ENCODE measurements at regions not wholly inside any gene's neighbourhood (a gene's known extent, or its start where the extent isn't known, plus 50 kb on each side); places are given as distances from the start of the nearest gene placed in this dataset.

DNA sequence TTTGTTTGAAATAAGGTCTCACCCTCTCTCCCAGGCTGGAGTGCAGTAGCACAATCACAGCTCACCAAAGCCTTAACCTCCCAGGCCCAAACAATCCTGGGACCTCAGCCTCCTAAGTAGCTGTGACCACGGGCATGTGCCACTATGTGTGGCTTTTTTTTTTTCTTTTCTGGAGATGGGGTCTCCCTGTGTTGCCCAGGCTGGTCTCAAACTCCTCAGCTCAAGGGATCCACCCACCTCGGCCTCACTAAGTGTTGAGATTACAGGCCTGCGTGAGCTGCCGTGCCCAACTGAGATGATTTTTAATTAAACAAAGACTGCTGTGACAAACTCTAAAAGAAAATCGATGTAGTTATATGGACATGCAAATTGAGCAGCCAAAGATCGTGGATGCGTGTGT lies 768.4 kb upstream of the ADGRL2 start:
- no peak for DNase-seq

DNA sequence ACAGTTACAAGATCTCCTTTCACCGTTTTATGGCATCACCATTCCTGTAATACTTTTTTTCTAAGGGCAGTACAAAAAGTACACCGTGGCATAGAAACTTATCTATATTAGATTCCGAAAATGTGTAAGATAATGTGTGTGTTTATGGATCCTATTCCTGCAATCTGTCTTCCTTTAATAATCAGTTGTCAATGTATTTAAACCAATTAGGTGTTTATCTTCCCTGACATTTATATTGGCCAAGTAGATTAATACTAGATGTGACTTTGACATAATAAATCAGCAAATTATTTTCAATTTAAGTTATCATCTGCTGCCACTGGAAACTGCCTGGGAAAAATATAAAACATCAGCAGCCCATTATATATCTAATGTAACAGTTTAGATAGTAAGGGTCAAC lies 770.3 kb upstream of the ADGRL2 start:
- no peak for DNase-seq

DNA sequence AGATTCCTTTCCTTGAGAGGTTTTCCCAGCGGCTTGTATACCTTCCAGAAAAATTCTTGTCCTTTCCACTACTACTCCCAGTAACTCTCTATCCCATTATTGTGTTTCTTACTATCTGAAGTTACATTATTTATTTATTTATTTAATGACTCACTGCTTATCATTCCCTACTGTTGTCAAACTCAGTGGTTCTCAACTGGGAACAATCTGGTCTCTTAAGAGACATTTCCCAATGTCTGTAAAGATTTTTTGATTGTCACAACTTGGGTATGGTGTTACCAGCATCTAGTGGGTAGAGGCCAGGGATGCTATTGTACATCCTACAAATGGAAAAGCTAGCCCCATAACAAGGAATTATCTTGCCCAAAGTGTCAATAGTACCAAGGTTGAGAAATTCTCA lies 771.5 kb upstream of the ADGRL2 start:
- no peak for DNase-seq

GRCh38 chr1:81023187-81023724 lies 777.5 kb upstream of the ADGRL2 start:
- DNase-seq = no peak

- DNase-seq = no peak
Measured at GRCh38 chr1:81021134-81021533, 779.6 kb upstream of the ADGRL2 start.

- no peak for DNase-seq
Measured at GRCh38 chr1:81020506-81020905, 780.2 kb upstream of the ADGRL2 start.

DNA sequence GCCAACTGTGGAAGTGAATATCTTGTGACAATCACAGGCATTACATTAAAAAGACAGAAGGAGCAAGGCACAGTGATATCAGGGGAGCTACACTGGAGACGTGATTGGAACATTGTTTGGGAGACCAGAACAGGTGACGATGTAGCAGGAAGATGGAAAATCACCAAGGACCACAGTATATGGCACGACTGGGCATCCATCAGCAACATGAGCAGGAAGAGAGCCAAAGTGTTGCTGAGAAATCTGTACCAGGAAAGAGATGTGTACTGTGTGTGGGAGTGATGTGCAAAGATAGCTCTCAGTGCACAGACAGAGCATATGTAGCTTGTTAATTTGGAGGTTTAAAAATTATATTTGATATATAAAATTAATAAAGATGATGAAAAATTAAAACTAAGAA lies 790.6 kb upstream of the ADGRL2 start:
- no peak for DNase-seq

DNA sequence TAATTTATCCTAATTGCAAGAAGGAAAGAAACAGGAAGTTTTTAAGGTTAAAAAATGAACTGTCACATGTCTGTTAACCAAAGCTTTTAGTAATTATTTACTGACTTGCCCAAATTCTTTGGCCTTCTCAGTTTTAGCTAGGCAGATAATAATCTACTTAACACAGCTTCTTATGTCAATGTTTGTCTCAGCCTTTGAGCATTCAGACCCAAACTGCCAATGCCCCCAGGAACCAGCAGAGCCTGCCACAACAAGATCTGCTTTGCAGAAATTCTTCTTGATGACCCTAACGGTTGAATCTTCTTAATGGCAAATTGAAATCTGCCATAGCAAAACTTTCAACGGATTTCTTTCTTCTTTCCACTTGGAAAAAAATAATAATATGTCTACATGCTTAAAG lies 792.4 kb upstream of the ADGRL2 start:
- no peak for DNase-seq

- DNase-seq = no peak
Measured at GRCh38 chr1:81007024-81007423, 793.7 kb upstream of the ADGRL2 start.

- DNase-seq = no peak
Measured at GRCh38 chr1:81006502-81006901, 794.2 kb upstream of the ADGRL2 start.

GRCh38 chr1:81004011-81004410 lies 796.7 kb upstream of the ADGRL2 start:
- DNase-seq = no peak

GRCh38 chr1:80994934-80995333 lies 805.8 kb upstream of the ADGRL2 start:
- no peak for DNase-seq

DNA sequence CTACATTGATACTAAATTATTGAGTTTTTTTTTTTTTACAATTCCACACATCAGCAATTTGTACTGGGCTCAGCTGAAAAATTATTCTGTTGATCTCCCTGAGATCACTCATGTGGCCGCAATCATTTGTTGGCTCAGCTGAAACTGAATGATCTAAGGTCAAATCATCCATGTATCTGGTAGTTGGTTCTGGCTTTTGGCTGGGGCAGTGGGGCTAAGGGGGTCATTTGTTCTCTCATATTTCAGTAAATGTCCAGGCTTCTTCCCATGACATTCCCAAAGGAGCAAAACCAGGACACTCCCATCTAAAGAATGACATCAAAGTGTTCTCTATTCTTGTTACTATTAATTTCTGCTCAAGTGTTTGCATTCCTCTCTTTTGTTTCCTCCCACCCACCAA lies 806.7 kb upstream of the ADGRL2 start:
- DNase-seq = no peak

GRCh38 chr1:80993154-80993980 lies 807.4 kb upstream of the ADGRL2 start:
- DNase-seq = no peak

DNA sequence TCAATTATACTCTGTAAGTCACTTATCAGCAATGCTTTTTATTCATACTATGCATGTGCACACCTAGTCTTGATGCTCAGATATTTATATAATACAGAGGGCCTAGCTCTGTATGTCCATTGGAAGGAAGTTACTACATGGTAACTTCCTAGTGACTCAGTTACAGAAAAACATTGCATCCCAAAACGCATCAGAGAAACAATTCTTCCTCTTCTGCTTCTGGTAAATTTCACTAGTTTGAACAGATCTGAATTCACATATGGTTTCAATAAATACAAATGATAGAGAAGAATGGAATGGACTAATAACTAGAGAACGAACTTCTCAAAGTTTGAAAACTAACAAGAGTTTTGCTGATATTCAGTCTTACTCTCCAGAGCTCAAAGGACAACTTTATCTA lies 811.3 kb upstream of the ADGRL2 start:
- DNase-seq = no peak

DNA sequence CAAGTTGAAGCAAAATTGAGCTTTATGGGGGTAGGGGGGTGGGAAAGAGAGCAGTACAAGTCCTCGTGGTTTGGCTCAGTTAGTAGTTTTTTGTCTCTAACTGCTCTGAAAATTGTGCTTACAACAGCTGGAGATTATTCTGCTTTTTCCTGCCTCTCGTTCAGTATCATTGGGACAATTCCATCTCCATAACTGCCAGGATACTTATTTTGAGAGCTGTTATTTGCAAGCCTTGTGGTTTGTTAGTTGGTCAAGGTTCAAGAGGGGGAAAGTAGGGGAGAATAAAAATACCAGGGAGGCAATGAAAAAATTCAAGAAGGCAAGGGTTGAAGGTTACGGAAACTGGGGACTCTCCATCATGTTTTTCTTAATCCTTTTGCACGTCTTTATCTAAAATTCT lies 811.8 kb upstream of the ADGRL2 start:
- DNase-seq = no peak

DNA sequence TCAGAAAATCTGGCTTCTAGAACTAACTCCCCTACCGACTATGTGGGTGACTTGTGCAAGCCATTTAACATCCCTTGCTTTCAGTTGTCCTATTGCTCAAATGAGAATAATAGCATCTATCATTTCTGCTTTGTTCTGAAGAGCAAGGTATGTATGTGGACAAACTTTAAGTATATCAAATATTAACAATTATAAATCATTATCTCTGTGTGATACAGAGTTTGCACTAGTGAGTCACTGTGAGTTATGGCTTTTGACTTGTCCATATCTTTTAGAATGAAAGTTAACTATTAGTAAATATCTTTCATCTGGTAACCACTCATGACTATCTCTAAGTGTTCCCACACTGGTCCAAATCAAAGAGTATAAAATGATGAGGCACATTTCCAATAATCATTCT lies 812.9 kb upstream of the ADGRL2 start:
- no peak for DNase-seq

DNA sequence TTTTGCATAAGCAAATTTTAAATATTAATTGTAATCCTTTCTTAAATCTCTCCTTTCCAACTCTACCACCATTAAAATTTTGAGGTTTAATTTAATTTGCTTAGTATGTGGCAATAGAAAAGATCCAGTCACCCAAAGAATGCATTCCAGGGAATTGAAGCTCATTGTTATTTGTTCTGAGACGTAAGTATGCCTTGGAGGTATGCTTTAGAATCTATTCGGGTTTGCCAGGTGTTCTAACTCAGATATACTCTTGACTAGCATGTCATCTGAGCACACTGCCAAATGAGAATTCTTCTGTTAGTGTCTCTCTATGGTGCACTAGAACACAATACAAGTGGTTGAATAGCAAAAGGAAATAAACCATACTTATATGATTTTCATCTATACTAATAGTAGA lies 813.6 kb upstream of the ADGRL2 start:
- DNase-seq = no peak

GRCh38 chr1:80982831-80983230 lies 817.9 kb upstream of the ADGRL2 start:
- no peak for DNase-seq

- no peak for DNase-seq
Measured at GRCh38 chr1:80973101-80973500, 827.6 kb upstream of the ADGRL2 start.

- DNase-seq = no peak
Measured at GRCh38 chr1:80966266-80966665, 834.5 kb upstream of the ADGRL2 start.

- no peak for DNase-seq
Measured at GRCh38 chr1:80962564-80962963, 838.2 kb upstream of the ADGRL2 start.

- DNase-seq = no peak
Measured at GRCh38 chr1:80961464-80962190, 839.1 kb upstream of the ADGRL2 start.

DNA sequence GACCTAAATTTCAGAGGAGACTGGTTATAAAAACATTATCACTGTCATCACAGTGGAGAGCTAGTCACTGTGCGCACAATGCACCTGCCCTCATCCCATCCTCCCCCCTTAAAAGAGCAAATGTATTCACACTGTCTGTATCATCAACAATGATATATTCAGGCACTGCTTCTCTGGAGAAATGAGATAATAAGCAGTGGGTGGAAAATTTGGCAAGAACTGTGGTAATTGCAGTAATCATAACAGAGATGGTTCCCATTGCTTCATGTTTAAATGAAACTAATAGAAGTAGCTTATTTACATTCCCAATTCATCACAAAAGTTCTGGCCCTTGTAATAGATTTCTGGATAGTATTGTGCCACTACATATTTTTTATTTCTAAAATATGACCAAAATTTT lies 867.4 kb upstream of the ADGRL2 start:
- no peak for DNase-seq

Measured in activated T-cell treated with anti-CD3 and anti-CD28 coated beads, Interleukin-2, amount 50 U/mL, for 48 hours (primary cell).